DND-41 (cell line): ENCODE measurements at regions not wholly inside any gene's neighbourhood (a gene's known extent, or its start where the extent isn't known, plus 50 kb on each side); places are given as distances from the start of the nearest gene placed in this dataset.

ENCODE experiments used
- ATAC-seq: fragments of 200-7000 bp; cut with Tn5 transposase; 3 replicates; pipeline ENCODE4 v1.9.1; 2021; ENCODE audit warnings: low read depth; ENCODE audit not compliant: insufficient read depth
- DNase-seq: peaks from one replicate; pipeline ENCODE4 v3.0.0-alpha.2; 2020
- H2AFZ ChIP-seq: 2 replicates; pipeline ENCODE4 v1.6.0; 2012; ENCODE audit warnings: low read depth, low read length
- H3K27ac ChIP-seq: 2 replicates; pipeline ENCODE4 v1.5.1; 2012; ENCODE audit warnings: low read length, inconsistent platforms
- H3K27me3 ChIP-seq: fragments of 200-600 bp; sonication (generic); 2 replicates; pipeline ENCODE4 v1.6.0; 2012; ENCODE audit warnings: low read length, mild to moderate bottlenecking, inconsistent platforms; ENCODE audit not compliant: insufficient read depth, poor library complexity
- H3K36me3 ChIP-seq: 2 replicates; pipeline ENCODE4 v1.5.1; 2012; ENCODE audit warnings: low read length, inconsistent platforms; ENCODE audit not compliant: insufficient read depth
- H3K4me1 ChIP-seq: 2 replicates; pipeline ENCODE4 v1.5.1; 2012; ENCODE audit warnings: mild to moderate bottlenecking, low read length; ENCODE audit not compliant: insufficient read depth
- H3K4me2 ChIP-seq: 2 replicates; pipeline ENCODE4 v1.6.0; 2012; ENCODE audit warnings: mild to moderate bottlenecking, moderate library complexity, low read length, inconsistent platforms; ENCODE audit not compliant: insufficient read depth
- H3K4me3 ChIP-seq, 2 experiments: fragments of 200-600 bp in 1 of 2; shearing (Covaris generic) in 1 of 2; 2 replicates each; pipeline ENCODE4 v1.5.1; 2012 to 2016; ENCODE audit warnings: inconsistent platforms in 2 of 2, low read length in 2 of 2, mild to moderate bottlenecking in 2 of 2, low read depth in 1 of 2, moderate library complexity in 1 of 2
- H3K79me2 ChIP-seq: 2 replicates; pipeline ENCODE4 v1.6.0; 2012; ENCODE audit warnings: low read length, inconsistent platforms; ENCODE audit not compliant: insufficient read depth
- H3K9ac ChIP-seq: 2 replicates; pipeline ENCODE4 v1.6.0; 2012; ENCODE audit warnings: low read depth, mild to moderate bottlenecking, inconsistent platforms, low read length, moderate library complexity
- H3K9me3 ChIP-seq: 2 replicates; pipeline ENCODE4 v1.5.1; 2012; ENCODE audit warnings: low read length, moderate library complexity, mild to moderate bottlenecking, inconsistent platforms; ENCODE audit not compliant: insufficient read depth, severe bottlenecking
- H4K20me1 ChIP-seq: 2 replicates; pipeline ENCODE4 v1.6.0; 2012; ENCODE audit warnings: low read length; ENCODE audit not compliant: insufficient read depth
- CTCF ChIP-seq: IDR thresholded peaks from 2 replicates; pipeline ENCODE4 v1.5.1; 2012; ENCODE audit warnings: borderline replicate concordance, low read length, moderate library complexity, mild to moderate bottlenecking; ENCODE audit not compliant: poor library complexity, severe bottlenecking; ENCODE audit errors: extremely low read depth
- EZH2 ChIP-seq: IDR thresholded peaks from 3 replicates; pipeline ENCODE4 v1.6.1; 2012; ENCODE audit warnings: borderline replicate concordance, low read depth, mild to moderate bottlenecking, moderate library complexity, low read length, inconsistent platforms; ENCODE audit not compliant: severe bottlenecking

- Histone ChIP-seq H3K9ac (no peak overlapping the region), H3K27ac (no peak overlapping the region), H3K9me3 (no peaks in the 10 kb centered on the region), H2AFZ (no peak overlapping the region), H3K27me3 (no peaks in the 10 kb centered on the region), H3K79me2 (no peaks in the 10 kb centered on the region), H4K20me1 (no peaks in the 10 kb centered on the region), H3K4me2 (no peak overlapping the region), H3K4me1 (no peaks in the 10 kb centered on the region), H3K4me3 (no peak overlapping the region), H3K36me3 (no peaks in the 10 kb centered on the region)
- TF ChIP-seq EZH2 = no peak
- no peak for DNase-seq
- no peak for ATAC-seq
These were observed 630.2 kb upstream of the PCDH9 start for GRCh38 chr13:67860315-67860714.

DNA sequence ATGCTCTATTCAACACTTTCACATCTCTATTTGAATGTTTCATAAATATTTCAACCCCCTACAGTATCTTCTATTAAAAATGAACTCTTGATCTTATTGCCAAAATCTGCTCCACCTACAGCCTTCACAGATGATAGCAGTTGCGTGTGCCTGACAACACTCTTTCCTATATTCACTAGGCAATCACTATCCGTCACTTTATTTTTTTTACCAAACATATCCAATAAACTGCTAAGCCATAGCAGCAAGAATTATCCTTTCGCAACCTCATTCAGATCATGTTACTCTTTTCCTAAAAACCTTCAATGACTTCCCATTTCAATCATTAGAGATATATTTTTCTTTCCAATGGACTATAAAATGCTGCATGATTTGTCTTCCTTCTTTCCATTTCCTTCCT is 629.8 kb upstream of the PCDH9 start:
- no peaks in the 10 kb centered on the region for H3K36me3 ChIP-seq
- TF ChIP-seq EZH2 = no peak
- TF ChIP-seq CTCF = no peak

GRCh38 chr13:67857581-67858310 is 627.6 kb upstream of the PCDH9 start:
- H3K4me3 ChIP-seq = no peak overlapping the region
- no peak overlapping the region for H3K4me2 ChIP-seq
- H3K27ac ChIP-seq = no peak overlapping the region
- no peaks in the 10 kb centered on the region for H3K4me1 ChIP-seq
- H3K9me3 ChIP-seq = no peaks in the 10 kb centered on the region
- ATAC-seq (no peak), DNase-seq (no peak)
- H3K27me3 ChIP-seq = no peaks in the 10 kb centered on the region
- no peaks in the 10 kb centered on the region for H4K20me1 ChIP-seq
- no peak overlapping the region for H3K9ac ChIP-seq
- no peaks in the 10 kb centered on the region for H3K36me3 ChIP-seq
- TF ChIP-seq EZH2 (no peak), CTCF (no peak)
- H3K79me2 ChIP-seq = no peaks in the 10 kb centered on the region
- no peak overlapping the region for H2AFZ ChIP-seq

More for the DNA sequence above, 629.8 kb upstream of the PCDH9 start:
- H3K27me3 ChIP-seq = no peaks in the 10 kb centered on the region
- H3K9me3 ChIP-seq = no peaks in the 10 kb centered on the region
- H3K79me2 ChIP-seq = no peaks in the 10 kb centered on the region
- ATAC-seq (no peak), DNase-seq (no peak)
- no peaks in the 10 kb centered on the region for H4K20me1 ChIP-seq
- H3K4me3 ChIP-seq = no peak overlapping the region
- H3K4me1 ChIP-seq = no peaks in the 10 kb centered on the region
- H3K27ac ChIP-seq = no peak overlapping the region
- no peak overlapping the region for H3K9ac ChIP-seq
- H2AFZ ChIP-seq = no peak overlapping the region
- no peak overlapping the region for H3K4me2 ChIP-seq

DNA sequence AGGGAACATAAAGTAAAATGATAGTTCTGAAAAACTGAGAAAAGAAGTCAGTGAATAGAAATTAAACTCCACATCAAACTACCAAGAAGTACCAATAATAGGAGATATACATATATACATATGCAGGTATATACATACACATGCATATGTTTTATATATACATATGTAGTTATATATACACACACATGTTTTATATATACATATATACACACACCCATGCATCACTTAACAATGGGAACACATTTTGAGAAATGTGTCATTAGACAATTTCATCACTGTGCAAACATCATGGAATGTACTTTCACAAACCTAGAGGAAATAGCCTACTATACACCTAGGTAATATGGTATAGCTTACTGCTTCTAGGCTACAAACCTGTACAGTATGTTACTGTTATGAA is 626.8 kb upstream of the PCDH9 start:
- no peak for ATAC-seq
- Histone ChIP-seq H3K4me3 (no peak overlapping the region), H3K9me3 (no peaks in the 10 kb centered on the region), H3K9ac (no peak overlapping the region), H3K27ac (no peak overlapping the region), H3K4me2 (no peak overlapping the region), H3K4me1 (no peaks in the 10 kb centered on the region), H2AFZ (no peak overlapping the region), H4K20me1 (no peaks in the 10 kb centered on the region), H3K79me2 (no peaks in the 10 kb centered on the region), H3K36me3 (no peaks in the 10 kb centered on the region), H3K27me3 (no peaks in the 10 kb centered on the region)
- no peak for TF ChIP-seq EZH2
- no peak for DNase-seq
